Stimulated activated naive B cell treated with anti-CD40 and anti-IgM and Interleukin-4, amounts not matched to agents 10 μg/mL and 1 μg/mL and 100 μg/mL, for 72 hours (primary cell): ENCODE measurements at regions not wholly inside any gene's neighbourhood (a gene's known extent, or its start where the extent isn't known, plus 50 kb on each side); places are given as distances from the start of the nearest gene placed in this dataset.
"Not testable (repeated sequence)": the region's sequence is repeated elsewhere in the genome, so short reads cannot be mapped to it uniquely, and the experiment has no call there.

Experiments
- ATAC-seq, 2 donors: fragments of 150-1000 bp; cut with Tn5 transposase; replicated peaks; 2 replicates each; pipeline ENCODE4 v1.10.0; 2021; ENCODE audit warnings: moderate library complexity in 1 of 2
- DNase-seq: peaks from one replicate; pipeline ENCODE4 v3.0.0; 2021
- H3K27ac Mint-ChIP-seq: one replicate; pipeline ENCODE4 v1.8.0; 2022; ENCODE audit warnings: mild to moderate bottlenecking, mixed read lengths
- H3K27me3 Mint-ChIP-seq, 2 donors: one replicate each; pipeline ENCODE4 v1.8.0; 2022; ENCODE audit warnings: mixed read lengths in 2 of 2
- H3K36me3 Mint-ChIP-seq, 2 donors: one replicate each; pipeline ENCODE4 v1.8.0; 2022; ENCODE audit warnings: mixed read lengths in 2 of 2, mild to moderate bottlenecking in 1 of 2
- H3K4me1 Mint-ChIP-seq, 2 donors: one replicate each; pipeline ENCODE4 v1.8.0; 2022; ENCODE audit warnings: mixed read lengths in 2 of 2, mild to moderate bottlenecking in 1 of 2
- H3K4me3 Mint-ChIP-seq, 2 donors: one replicate each; pipeline ENCODE4 v1.8.0; 2022; ENCODE audit warnings: mild to moderate bottlenecking in 2 of 2, mixed read lengths in 2 of 2, moderate library complexity in 1 of 2
- H3K9me3 Mint-ChIP-seq, 2 donors: one replicate each; pipeline ENCODE4 v1.8.0; 2022; ENCODE audit warnings: mixed read lengths in 2 of 2, mild to moderate bottlenecking in 1 of 2

GRCh38 chr3:132084982-132085381, 50.2 kb upstream of the CPNE4 start:
- Mint-ChIP-seq H3K36me3 (no peaks in the 10 kb centered on the region), H3K27ac (no peak overlapping the region), H3K4me3 (no peak overlapping the region), H3K4me1 (no peaks in the 10 kb centered on the region), H3K27me3 (no peaks in the 10 kb centered on the region), H3K9me3 (no peaks in the 10 kb centered on the region)
- ATAC-seq (no peak), DNase-seq (no peak)

DNA sequence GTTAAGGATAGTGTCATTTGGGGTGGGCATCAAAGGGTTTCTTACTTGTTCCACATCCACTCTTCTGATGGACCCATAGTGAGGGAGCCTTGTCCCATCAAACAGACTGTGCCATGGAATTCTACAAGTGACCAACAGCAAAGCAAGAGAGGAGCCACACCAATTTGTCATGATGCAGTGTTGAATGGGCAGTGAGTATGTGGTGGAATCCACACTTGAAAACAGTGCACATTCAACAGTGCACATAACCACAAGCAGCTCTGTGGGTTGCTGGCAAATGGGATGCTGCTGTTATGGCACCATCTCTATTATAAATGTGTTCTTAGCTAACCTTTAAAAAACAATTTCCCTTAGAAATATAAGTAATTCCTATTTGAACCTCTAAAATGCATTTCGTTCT, 52.5 kb upstream of the CPNE4 start:
- no peak overlapping the region for H3K27ac Mint-ChIP-seq
- H3K4me1 Mint-ChIP-seq = no peaks in the 10 kb centered on the region
- ATAC-seq (no peak), DNase-seq (no peak)
- H3K4me3 Mint-ChIP-seq = no peak overlapping the region
- H3K9me3 Mint-ChIP-seq = no peaks in the 10 kb centered on the region
- no peaks in the 10 kb centered on the region for H3K36me3 Mint-ChIP-seq
- no peaks in the 10 kb centered on the region for H3K27me3 Mint-ChIP-seq

- Mint-ChIP-seq H3K27ac (no peak overlapping the region), H3K4me3 (no peak overlapping the region), H3K27me3 (no peaks in the 10 kb centered on the region), H3K9me3 (no peaks in the 10 kb centered on the region), H3K36me3 (no peaks in the 10 kb centered on the region), H3K4me1 (no peaks in the 10 kb centered on the region)
- ATAC-seq = no peak
- DNase-seq = no peak
Measured at GRCh38 chr3:132088291-132088690, 53.5 kb upstream of the CPNE4 start.

DNA sequence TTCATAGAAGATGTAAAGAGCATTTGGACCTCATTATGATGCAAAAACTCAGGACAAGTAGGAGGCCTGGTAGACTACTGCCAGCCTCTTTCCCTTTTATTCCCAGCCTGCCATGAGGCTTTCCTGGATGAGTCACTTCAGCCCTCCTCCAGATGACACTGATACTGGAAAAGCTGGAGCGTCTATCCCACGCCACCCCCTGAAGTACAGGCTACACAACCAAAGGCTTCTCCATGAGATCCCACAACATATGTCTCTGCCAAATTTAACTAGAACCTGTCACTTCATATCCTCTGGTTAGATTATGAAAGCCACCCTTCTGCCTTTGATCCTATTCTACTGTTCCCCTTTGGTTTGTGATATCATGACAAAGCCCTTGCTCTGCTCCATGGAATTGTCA, 56.1 kb upstream of the CPNE4 start:
- Mint-ChIP-seq H3K4me3 (no peak overlapping the region), H3K4me1 (no peaks in the 10 kb centered on the region), H3K27me3 (no peaks in the 10 kb centered on the region), H3K27ac (no peak overlapping the region), H3K36me3 (no peaks in the 10 kb centered on the region), H3K9me3 (no peaks in the 10 kb centered on the region)
- DNase-seq (no peak), ATAC-seq (no peak)

DNA sequence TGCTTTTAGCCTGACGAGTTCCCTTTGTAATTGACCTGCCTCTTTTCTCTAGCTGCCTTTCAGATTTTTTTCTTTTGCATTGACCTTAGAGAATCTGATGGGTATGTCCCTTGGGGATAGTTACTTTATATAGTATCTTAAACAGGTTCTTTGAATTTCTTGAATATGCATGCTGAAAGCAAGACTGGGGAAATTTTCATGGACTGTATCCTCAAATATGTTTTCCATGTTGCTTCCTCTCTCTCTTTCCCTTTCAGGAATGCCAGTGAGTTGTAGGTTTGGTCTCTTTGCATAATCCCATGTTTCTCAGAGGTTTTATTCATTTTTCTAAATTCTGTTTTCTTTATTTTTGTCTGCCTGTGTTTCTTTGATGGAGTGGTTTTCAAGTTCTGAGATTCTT, 81.8 kb upstream of the CPNE4 start:
- Mint-ChIP-seq H3K27ac (no peak overlapping the region), H3K36me3 (no peaks in the 10 kb centered on the region), H3K9me3 (peaks cover 4 to 6% of the 10 kb centered on the region in 2 donors), H3K4me1 (no peaks in the 10 kb centered on the region), H3K4me3 (no peak overlapping the region), H3K27me3 (no peaks in the 10 kb centered on the region)
- DNase-seq = no peak
- ATAC-seq = no peak

GRCh38 chr3:132117642-132118041, 82.8 kb upstream of the CPNE4 start:
- no peaks in the 10 kb centered on the region for H3K27me3 Mint-ChIP-seq
- no peaks in the 10 kb centered on the region for H3K36me3 Mint-ChIP-seq
- no peak overlapping the region for H3K4me3 Mint-ChIP-seq
- no peak for DNase-seq
- H3K4me1 Mint-ChIP-seq = no peaks in the 10 kb centered on the region
- no peak for ATAC-seq
- peaks cover 4 to 10% of the 10 kb centered on the region in 2 donors for H3K9me3 Mint-ChIP-seq
- H3K27ac Mint-ChIP-seq = no peak overlapping the region

DNA sequence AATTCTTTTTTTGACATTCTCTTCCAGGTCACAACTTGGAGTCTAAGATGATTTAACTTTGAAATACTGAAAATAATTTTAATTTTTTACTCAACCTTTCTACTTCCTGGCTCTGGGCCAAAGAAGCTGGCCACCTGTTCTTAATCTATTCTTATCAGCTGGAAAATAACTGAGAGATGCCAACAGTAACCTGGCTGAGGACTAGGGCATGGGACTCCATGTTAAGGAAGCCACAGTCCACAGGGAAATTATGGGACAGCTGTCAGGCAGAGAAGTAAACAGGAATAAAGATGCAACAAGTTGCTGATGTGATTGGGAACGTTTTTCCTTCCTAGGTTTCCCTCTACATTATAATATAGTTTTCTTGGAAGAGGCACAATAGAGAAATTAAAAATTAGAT, 84.7 kb upstream of the CPNE4 start:
- ATAC-seq (no peak), DNase-seq (no peak)
- Mint-ChIP-seq H3K9me3 (peaks cover 0 to 8% of the 10 kb centered on the region in 2 donors), H3K4me3 (no peak overlapping the region), H3K36me3 (no peaks in the 10 kb centered on the region), H3K27me3 (no peaks in the 10 kb centered on the region), H3K4me1 (no peaks in the 10 kb centered on the region), H3K27ac (no peak overlapping the region)

- Mint-ChIP-seq H3K36me3 (no peaks in the 10 kb centered on the region), H3K4me3 (no peak overlapping the region), H3K27me3 (no peaks in the 10 kb centered on the region), H3K4me1 (no peaks in the 10 kb centered on the region), H3K9me3 (peaks cover 0 to 5% of the 10 kb centered on the region in 2 donors), H3K27ac (no peak overlapping the region)
- ATAC-seq = no peak
- no peak for DNase-seq
Measured at GRCh38 chr3:132124096-132124495, 89.3 kb upstream of the CPNE4 start.

GRCh38 chr3:132124651-132125284, 90.0 kb upstream of the CPNE4 start:
- no peaks in the 10 kb centered on the region for H3K27me3 Mint-ChIP-seq
- no peak for DNase-seq
- no peak overlapping the region for H3K4me3 Mint-ChIP-seq
- ATAC-seq = no peak
- H3K4me1 Mint-ChIP-seq = no peaks in the 10 kb centered on the region
- peaks cover 0 to 5% of the 10 kb centered on the region in 2 donors for H3K9me3 Mint-ChIP-seq
- H3K36me3 Mint-ChIP-seq = no peaks in the 10 kb centered on the region
- H3K27ac Mint-ChIP-seq = no peak overlapping the region

DNA sequence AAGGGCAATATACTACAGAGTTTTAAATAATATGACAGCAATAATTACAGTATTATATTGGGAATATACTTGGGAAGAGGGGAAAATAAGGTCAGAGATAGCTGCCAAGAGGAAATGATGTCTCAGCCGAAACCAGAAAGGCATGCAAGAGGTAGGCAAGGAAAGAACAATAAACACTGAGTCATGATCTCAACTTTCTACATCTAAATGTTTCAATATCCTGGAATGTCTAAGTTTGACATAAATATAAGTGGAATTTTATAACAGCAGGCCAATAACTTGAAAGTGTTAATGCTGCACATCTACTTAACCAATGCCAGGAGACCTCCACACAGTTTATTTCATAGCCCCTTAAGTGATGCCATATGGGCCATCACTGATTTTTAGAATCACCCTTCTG, 99.8 kb upstream of the CPNE4 start:
- peaks cover 0 to 5% of the 10 kb centered on the region in 2 donors for H3K27me3 Mint-ChIP-seq
- peaks cover 0 to 3% of the 10 kb centered on the region in 2 donors for H3K9me3 Mint-ChIP-seq
- no peak for ATAC-seq
- no peak overlapping the region for H3K4me3 Mint-ChIP-seq
- no peak for DNase-seq
- no peaks in the 10 kb centered on the region for H3K36me3 Mint-ChIP-seq
- H3K4me1 Mint-ChIP-seq = no peaks in the 10 kb centered on the region
- no peak overlapping the region for H3K27ac Mint-ChIP-seq

- no peak overlapping the region for H3K4me3 Mint-ChIP-seq
- DNase-seq (no peak), ATAC-seq (no peak)
- H3K27ac Mint-ChIP-seq = no peak overlapping the region
- no peaks in the 10 kb centered on the region for H3K36me3 Mint-ChIP-seq
- no peaks in the 10 kb centered on the region for H3K4me1 Mint-ChIP-seq
- peaks cover 0 to 4% of the 10 kb centered on the region in 2 donors for H3K9me3 Mint-ChIP-seq
- H3K27me3 Mint-ChIP-seq = peaks cover 0 to 5% of the 10 kb centered on the region in 2 donors
Measured at GRCh38 chr3:132135628-132136333, 101.0 kb upstream of the CPNE4 start.

GRCh38 chr3:132136334-132136716, 101.5 kb upstream of the CPNE4 start:
- Mint-ChIP-seq H3K27ac (no peak overlapping the region), H3K36me3 (no peaks in the 10 kb centered on the region), H3K4me1 (no peaks in the 10 kb centered on the region), H3K4me3 (no peak overlapping the region), H3K9me3 (peaks cover 0 to 4% of the 10 kb centered on the region in 2 donors), H3K27me3 (peaks cover 0 to 5% of the 10 kb centered on the region in 2 donors)
- no peak for ATAC-seq
- no peak for DNase-seq

DNA sequence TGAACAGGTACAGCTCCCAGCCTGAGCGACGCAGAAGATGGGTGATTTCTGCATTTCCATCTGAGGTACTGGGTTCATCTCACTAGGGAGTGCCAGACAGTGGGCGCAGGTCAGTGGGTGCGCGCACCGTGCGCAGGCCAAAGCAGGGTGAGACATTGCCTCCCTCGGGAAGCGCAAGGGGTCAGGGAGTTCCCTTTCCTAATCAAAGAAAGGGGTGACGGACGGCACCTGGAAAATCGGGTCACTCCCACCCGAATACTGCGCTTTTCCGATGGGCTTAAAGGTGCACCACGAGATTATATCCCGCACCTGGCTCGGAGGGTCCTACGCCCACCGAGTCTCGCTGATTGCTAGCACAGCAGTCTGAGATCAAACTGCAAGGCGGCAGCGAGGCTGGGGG, 102.1 kb upstream of the CPNE4 start:
- H3K27ac Mint-ChIP-seq, H3K36me3 Mint-ChIP-seq, H3K27me3 Mint-ChIP-seq, H3K9me3 Mint-ChIP-seq, ATAC-seq, H3K4me3 Mint-ChIP-seq, DNase-seq, H3K4me1 Mint-ChIP-seq: not testable (repeated sequence)

GRCh38 chr3:132145833-132146232, 111.0 kb upstream of the CPNE4 start:
- Mint-ChIP-seq H3K4me3 (no peak overlapping the region), H3K27me3 (no peaks in the 10 kb centered on the region), H3K27ac (no peak overlapping the region), H3K9me3 (peaks cover 0 to 2% of the 10 kb centered on the region in 2 donors), H3K4me1 (no peaks in the 10 kb centered on the region), H3K36me3 (no peaks in the 10 kb centered on the region)
- ATAC-seq (no peak), DNase-seq (no peak)

GRCh38 chr3:132154619-132155018, 119.8 kb upstream of the CPNE4 start:
- Mint-ChIP-seq H3K27ac (no peak overlapping the region), H3K36me3 (no peaks in the 10 kb centered on the region), H3K27me3 (no peaks in the 10 kb centered on the region), H3K9me3 (no peaks in the 10 kb centered on the region), H3K4me3 (no peak overlapping the region), H3K4me1 (no peaks in the 10 kb centered on the region)
- ATAC-seq = no peak
- no peak for DNase-seq
